HUES48 (cell line): ENCODE measurements at regions not wholly inside any gene's neighbourhood (a gene's known extent, or its start where the extent isn't known, plus 50 kb on each side); places are given as distances from the start of the nearest gene placed in this dataset.

Experiments
- H3K27ac ChIP-seq: one replicate; pipeline ENCODE4 v1.7.0; 2013; ENCODE audit warnings: low read depth, low read length, inconsistent platforms
- H3K27me3 ChIP-seq: 2 replicates; pipeline ENCODE4 v1.6.1; 2013; ENCODE audit warnings: mild to moderate bottlenecking, low read length; ENCODE audit not compliant: control insufficient read depth, insufficient read depth
- H3K36me3 ChIP-seq: 2 replicates; pipeline ENCODE4 v1.6.1; 2013; ENCODE audit warnings: low read length; ENCODE audit not compliant: control insufficient read depth, insufficient read depth
- H3K4me1 ChIP-seq: 2 replicates; pipeline ENCODE4 v1.6.1; 2013; ENCODE audit warnings: mild to moderate bottlenecking, low read length; ENCODE audit not compliant: control insufficient read depth, insufficient read depth
- H3K4me3 ChIP-seq: 2 replicates; pipeline ENCODE4 v1.5.1; 2013; ENCODE audit warnings: mild to moderate bottlenecking, low read depth, low read length
- H3K9ac ChIP-seq: 2 replicates; pipeline ENCODE4 v1.6.1; 2013; ENCODE audit warnings: mild to moderate bottlenecking, low read depth, low read length, moderate library complexity
- H3K9me3 ChIP-seq: 2 replicates; pipeline ENCODE4 v1.6.1; 2013; ENCODE audit warnings: low read length; ENCODE audit not compliant: control insufficient read depth, insufficient read depth

GRCh38 chr4:137206781-137207180 lies 325.5 kb downstream of the PCDH18 start:
- H3K9me3 ChIP-seq, result no peaks in the 10 kb centered on the region
- no peaks in the 10 kb centered on the region for H3K4me1 ChIP-seq
- no peaks in the 10 kb centered on the region for H3K27me3 ChIP-seq
- H3K9ac ChIP-seq, result no peak overlapping the region
- no peak overlapping the region for H3K4me3 ChIP-seq
- H3K36me3 ChIP-seq, result no peaks in the 10 kb centered on the region
- H3K27ac ChIP-seq, result no peak overlapping the region

DNA sequence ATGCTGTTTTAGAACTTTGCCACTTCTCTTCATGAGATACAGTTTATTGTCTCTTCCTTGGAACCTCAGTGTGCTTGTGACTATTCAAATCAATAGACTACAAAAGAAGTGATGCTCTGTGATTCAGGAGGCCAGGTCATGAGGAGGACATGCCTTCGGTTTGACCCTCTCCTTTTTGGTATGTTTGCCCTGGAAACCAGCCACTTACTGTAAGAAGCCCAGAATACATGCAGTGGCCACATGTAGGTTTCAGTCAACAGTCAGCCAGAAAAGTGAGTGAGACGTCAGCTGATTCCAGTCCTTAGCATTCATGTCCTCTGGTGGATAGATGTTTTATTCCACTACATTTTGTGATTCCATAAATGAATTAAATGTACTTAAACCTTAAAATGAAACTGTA lies 328.7 kb downstream of the PCDH18 start:
- H3K9me3 ChIP-seq, result no peaks in the 10 kb centered on the region
- H3K36me3 ChIP-seq, result no peaks in the 10 kb centered on the region
- H3K27me3 ChIP-seq, result no peaks in the 10 kb centered on the region
- no peak overlapping the region for H3K27ac ChIP-seq
- H3K9ac ChIP-seq, result no peak overlapping the region
- no peaks in the 10 kb centered on the region for H3K4me1 ChIP-seq
- H3K4me3 ChIP-seq, result no peak overlapping the region

DNA sequence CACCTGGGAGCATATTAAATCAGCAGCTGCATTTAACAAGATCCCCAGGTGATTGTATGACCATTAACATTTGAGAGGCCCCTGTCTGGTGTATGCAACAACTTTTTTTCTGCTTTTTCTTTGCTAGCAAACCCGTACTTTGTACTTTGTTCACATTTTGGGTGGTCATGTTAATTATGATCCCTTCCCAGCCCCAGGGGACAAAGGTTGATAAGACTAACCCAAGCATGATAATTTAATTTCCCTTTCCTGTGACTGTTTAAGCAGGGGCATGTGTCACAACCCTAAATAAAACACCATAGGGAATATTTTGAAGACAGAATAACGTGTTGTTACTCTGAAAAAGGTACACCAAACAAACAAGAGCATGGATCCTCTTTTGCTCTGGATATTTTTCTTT lies 332.0 kb downstream of the PCDH18 start:
- Histone ChIP-seq H3K4me1 (no peaks in the 10 kb centered on the region), H3K27ac (no peak overlapping the region), H3K4me3 (no peak overlapping the region), H3K9ac (no peak overlapping the region), H3K36me3 (no peaks in the 10 kb centered on the region), H3K27me3 (no peaks in the 10 kb centered on the region), H3K9me3 (no peaks in the 10 kb centered on the region)

GRCh38 chr4:137198791-137199190 lies 333.5 kb downstream of the PCDH18 start:
- H3K4me1 ChIP-seq, result no peaks in the 10 kb centered on the region
- no peak overlapping the region for H3K4me3 ChIP-seq

GRCh38 chr4:137194670-137195069 lies 337.6 kb downstream of the PCDH18 start:
- no peaks in the 10 kb centered on the region for H3K9me3 ChIP-seq
- no peak overlapping the region for H3K9ac ChIP-seq
- no peaks in the 10 kb centered on the region for H3K4me1 ChIP-seq
- H3K4me3 ChIP-seq, result no peak overlapping the region
- H3K27me3 ChIP-seq, result no peaks in the 10 kb centered on the region
- H3K36me3 ChIP-seq, result no peaks in the 10 kb centered on the region
- H3K27ac ChIP-seq, result no peak overlapping the region

More at GRCh38 chr4:137198791-137199190, 333.5 kb downstream of the PCDH18 start:
- Histone ChIP-seq H3K27me3 (no peaks in the 10 kb centered on the region), H3K36me3 (no peaks in the 10 kb centered on the region), H3K27ac (no peak overlapping the region), H3K9ac (no peak overlapping the region), H3K9me3 (no peaks in the 10 kb centered on the region)

DNA sequence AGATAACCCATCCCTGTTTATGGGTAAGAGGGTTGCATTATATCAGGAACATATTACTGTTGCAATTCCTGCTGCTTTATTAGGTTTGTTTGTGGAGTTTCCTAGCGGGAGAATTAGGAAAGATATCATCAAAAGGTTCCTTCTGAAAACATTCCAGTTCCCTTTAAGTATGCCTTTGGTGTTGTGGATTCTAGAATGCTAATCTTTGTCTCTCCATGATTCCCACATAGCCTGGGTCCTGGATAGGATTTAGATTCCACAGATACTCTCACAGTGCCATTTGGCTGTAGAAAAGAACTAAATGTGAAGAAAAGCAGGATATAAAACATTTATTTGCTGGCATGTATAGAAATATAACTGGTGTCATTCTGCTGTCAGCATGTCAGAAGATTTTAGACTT lies 338.7 kb downstream of the PCDH18 start:
- H3K4me1 ChIP-seq, result no peaks in the 10 kb centered on the region

DNA sequence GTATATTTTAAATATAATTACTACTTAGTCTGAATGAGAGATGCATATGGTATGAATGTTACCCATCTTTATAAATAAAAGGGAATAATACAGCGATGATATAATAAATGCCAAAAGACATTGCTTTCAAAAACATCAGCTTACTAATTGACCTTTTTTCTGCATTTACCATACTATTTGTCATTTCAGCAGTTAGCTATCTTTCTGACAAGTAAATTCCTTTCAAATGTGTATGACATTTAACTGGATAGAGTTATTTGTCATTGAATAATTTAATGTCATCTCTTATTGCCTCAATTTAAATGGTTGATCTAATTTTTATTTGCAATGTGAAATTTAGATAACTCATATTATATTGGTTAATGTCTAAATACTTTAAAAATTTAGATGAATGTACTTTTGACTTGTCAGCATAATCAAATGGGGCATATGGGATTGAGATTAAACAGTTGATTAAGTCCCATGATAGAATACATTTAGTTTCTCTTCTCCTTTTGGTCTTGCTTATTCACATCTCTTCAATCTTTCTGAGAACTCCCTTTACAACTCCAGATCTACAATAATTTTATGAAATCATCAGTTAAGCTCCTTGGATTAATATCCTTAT lies 350.9 kb downstream of the PCDH18 start:
- no peak overlapping the region for H3K27ac ChIP-seq
- H3K4me3 ChIP-seq, result no peak overlapping the region
- no peaks in the 10 kb centered on the region for H3K27me3 ChIP-seq
- no peaks in the 10 kb centered on the region for H3K36me3 ChIP-seq
- H3K4me1 ChIP-seq, result no peaks in the 10 kb centered on the region
- no peaks in the 10 kb centered on the region for H3K9me3 ChIP-seq
- no peak overlapping the region for H3K9ac ChIP-seq

More for the DNA sequence above, 338.7 kb downstream of the PCDH18 start:
- no peak overlapping the region for H3K9ac ChIP-seq
- H3K27ac ChIP-seq, result no peak overlapping the region
- H3K27me3 ChIP-seq, result no peaks in the 10 kb centered on the region
- no peaks in the 10 kb centered on the region for H3K36me3 ChIP-seq
- no peaks in the 10 kb centered on the region for H3K9me3 ChIP-seq
- H3K4me3 ChIP-seq, result no peak overlapping the region

DNA sequence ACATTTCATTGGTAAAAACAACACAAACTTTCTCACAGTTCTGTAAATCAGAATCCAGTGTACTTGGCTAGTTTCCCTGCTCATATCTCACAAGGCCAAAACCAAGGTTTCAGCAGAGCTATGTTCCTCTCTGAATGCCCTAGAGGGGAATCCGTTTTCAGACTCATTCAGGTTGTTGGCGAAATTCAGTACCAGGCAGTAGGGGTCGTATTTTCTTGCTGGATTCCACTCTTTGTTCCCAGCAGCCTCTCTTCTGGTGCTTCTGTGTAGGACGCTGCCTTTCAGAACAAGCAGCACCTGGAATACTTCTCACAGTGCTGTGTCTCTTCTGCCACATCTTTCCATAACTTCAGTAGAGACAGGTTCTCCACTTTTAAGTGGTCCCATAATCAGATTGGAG lies 351.9 kb downstream of the PCDH18 start:
- no peaks in the 10 kb centered on the region for H3K4me1 ChIP-seq

DNA sequence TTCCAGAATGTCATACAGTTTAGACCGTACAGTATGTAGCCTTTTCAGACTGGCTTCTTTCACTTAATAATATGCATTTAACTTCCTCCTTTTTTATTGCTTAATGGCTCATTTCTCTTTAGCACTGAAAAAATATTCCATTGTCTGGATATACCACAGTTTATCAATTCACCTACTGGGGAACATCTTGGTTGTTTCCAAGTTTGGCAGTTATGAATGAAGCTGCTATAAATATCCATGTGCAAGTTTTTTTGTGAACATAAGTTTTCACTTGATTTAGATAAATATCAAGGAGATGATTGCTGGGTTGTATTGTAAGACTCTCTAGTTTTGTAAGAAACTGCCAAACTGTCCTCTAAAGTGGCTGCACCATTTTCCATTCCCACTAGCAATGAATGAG lies 375.5 kb downstream of the PCDH18 start:
- Histone ChIP-seq H3K4me1 (no peaks in the 10 kb centered on the region), H3K36me3 (no peaks in the 10 kb centered on the region), H3K9me3 (no peaks in the 10 kb centered on the region), H3K27me3 (no peaks in the 10 kb centered on the region), H3K4me3 (no peak overlapping the region), H3K27ac (no peak overlapping the region), H3K9ac (no peak overlapping the region)

More for the DNA sequence above, 351.9 kb downstream of the PCDH18 start:
- H3K9me3 ChIP-seq, result no peaks in the 10 kb centered on the region
- H3K4me3 ChIP-seq, result no peak overlapping the region
- H3K36me3 ChIP-seq, result no peaks in the 10 kb centered on the region
- no peak overlapping the region for H3K9ac ChIP-seq
- no peak overlapping the region for H3K27ac ChIP-seq
- no peaks in the 10 kb centered on the region for H3K27me3 ChIP-seq

DNA sequence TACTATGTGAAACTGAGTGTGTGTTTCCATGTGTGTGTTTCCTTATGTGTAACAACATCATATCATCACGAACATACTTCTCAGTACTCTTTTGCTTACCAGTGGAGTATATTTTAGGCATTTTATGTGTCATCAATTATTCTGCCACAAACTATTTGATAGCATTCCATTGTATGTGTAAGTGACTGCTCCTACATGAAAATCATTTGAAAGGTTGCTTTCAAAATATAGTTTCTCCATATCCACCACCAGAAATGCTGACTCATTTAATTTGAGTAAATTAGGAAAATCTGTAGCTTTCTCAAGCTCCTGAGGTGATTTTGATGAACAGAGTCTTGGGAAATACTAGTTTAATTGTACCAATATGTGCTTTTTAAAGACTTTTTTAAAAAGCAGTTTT lies 376.2 kb downstream of the PCDH18 start:
- no peak overlapping the region for H3K27ac ChIP-seq
- no peaks in the 10 kb centered on the region for H3K4me1 ChIP-seq
- H3K27me3 ChIP-seq, result no peaks in the 10 kb centered on the region
- H3K36me3 ChIP-seq, result no peaks in the 10 kb centered on the region
- no peak overlapping the region for H3K4me3 ChIP-seq
- no peak overlapping the region for H3K9ac ChIP-seq
- H3K9me3 ChIP-seq, result no peaks in the 10 kb centered on the region

- Histone ChIP-seq H3K4me3 (no peak overlapping the region), H3K4me1 (no peaks in the 10 kb centered on the region), H3K36me3 (no peaks in the 10 kb centered on the region)
These were observed 401.1 kb downstream of the PCDH18 start for GRCh38 chr4:137131201-137131600.

DNA sequence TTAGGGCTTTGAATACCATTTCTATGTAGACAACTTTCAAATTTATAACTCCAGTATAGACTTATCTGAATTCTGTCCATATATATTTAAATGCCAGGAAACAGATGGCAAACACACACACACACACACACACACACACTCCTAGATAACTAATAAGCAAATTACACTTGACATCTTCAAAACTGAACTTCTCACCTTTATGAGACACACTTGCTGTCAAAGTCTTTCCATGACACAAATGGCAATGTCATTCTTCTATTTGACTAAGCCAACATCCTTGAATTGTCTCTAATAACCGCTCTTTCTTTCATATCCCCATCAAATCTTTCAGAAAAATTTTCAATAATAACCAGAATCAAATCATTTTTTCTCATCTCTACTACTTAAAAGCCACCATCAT lies 402.4 kb downstream of the PCDH18 start:
- Histone ChIP-seq H3K27me3 (no peaks in the 10 kb centered on the region), H3K9ac (no peak overlapping the region), H3K9me3 (no peaks in the 10 kb centered on the region), H3K4me3 (no peak overlapping the region), H3K27ac (no peak overlapping the region), H3K4me1 (no peaks in the 10 kb centered on the region), H3K36me3 (no peaks in the 10 kb centered on the region)

More at GRCh38 chr4:137131201-137131600, 401.1 kb downstream of the PCDH18 start:
- Histone ChIP-seq H3K27ac (no peak overlapping the region), H3K9me3 (no peaks in the 10 kb centered on the region), H3K9ac (no peak overlapping the region), H3K27me3 (no peaks in the 10 kb centered on the region)
